Kidney (tissue), 13 donors: ENCODE measurements at regions not wholly inside any gene's neighbourhood (a gene's known extent, or its start where the extent isn't known, plus 50 kb on each side); places are given as distances from the start of the nearest gene placed in this dataset.

ENCODE experiments used
- DNase-seq, 5 donors: peaks; one replicate each; pipeline ENCODE4 v3.0.0-alpha.2; 2013 to 2020
- FAIRE-seq: peaks from 2 replicates; lab custom pipeline; 2012; peaks lifted over from hg19 to GRCh38; lab: Jason Lieb, UNC
- H3K27ac ChIP-seq, 2 donors: one replicate each; pipeline ENCODE4 v1.7.0; 2013; ENCODE audit warnings: low read depth in 2 of 2, low read length in 2 of 2, inconsistent platforms in 1 of 2
- H3K27me3 ChIP-seq: one replicate; pipeline ENCODE4 v1.7.1; 2013; ENCODE audit warnings: low read length, inconsistent platforms; ENCODE audit not compliant: control insufficient read depth, insufficient read depth
- H3K36me3 ChIP-seq, 3 donors: one replicate each; pipeline versions ENCODE4 v1.7.0 to v1.7.1; 2013; ENCODE audit warnings: low read length in 3 of 3, control low read depth in 1 of 3, inconsistent platforms in 1 of 3; ENCODE audit not compliant: insufficient read depth in 3 of 3, control insufficient read depth in 2 of 3
- H3K4me1 ChIP-seq, 3 donors: one replicate each; pipeline versions ENCODE4 v1.7.0 to v1.7.1; 2013; ENCODE audit warnings: low read length in 3 of 3, inconsistent platforms in 1 of 3, low read depth in 1 of 3; ENCODE audit not compliant: control insufficient read depth in 2 of 3, insufficient read depth in 2 of 3
- H3K4me3 ChIP-seq, 3 donors: one replicate each; pipeline versions ENCODE4 v1.7.0 to v1.8.1; 2013; ENCODE audit warnings: low read length in 3 of 3, control low read depth in 1 of 3, inconsistent platforms in 1 of 3
- H3K9ac ChIP-seq, 3 donors: one replicate each; pipeline versions ENCODE4 v1.7.0 to v1.7.1; 2013; ENCODE audit warnings: low read length in 3 of 3, control low read depth in 1 of 3, inconsistent platforms in 1 of 3
- H3K9me3 ChIP-seq, 3 donors: one replicate each; pipeline versions ENCODE4 v1.7.0 to v1.7.1; 2013; ENCODE audit warnings: low read length in 3 of 3, control low read depth in 1 of 3, inconsistent platforms in 1 of 3; ENCODE audit not compliant: control insufficient read depth in 2 of 3, insufficient read depth in 1 of 3
- CTCF ChIP-seq: IDR thresholded peaks from 3 replicates; pipeline ENCODE4 v1.5.1; 2012; ENCODE audit warnings: mild to moderate bottlenecking, moderate library complexity, borderline replicate concordance; ENCODE audit not compliant: insufficient read depth; ENCODE audit errors: extremely low read depth
- intact Hi-C: fragments of 100-400 bp; cut with DNase I; formaldehyde crosslinking; loops from one replicate; pipeline ENCODE4 v1.11.1; 2022
- donor health status: control.
- donor health status: control.
- donor health status: control.
- donor health status: control.
- donor health status: control.
- donor health status: DM: yes; HTN: yes; CAD: no.
- donor health status: Normal renal cell carcinoma (clear cell type).

DNA sequence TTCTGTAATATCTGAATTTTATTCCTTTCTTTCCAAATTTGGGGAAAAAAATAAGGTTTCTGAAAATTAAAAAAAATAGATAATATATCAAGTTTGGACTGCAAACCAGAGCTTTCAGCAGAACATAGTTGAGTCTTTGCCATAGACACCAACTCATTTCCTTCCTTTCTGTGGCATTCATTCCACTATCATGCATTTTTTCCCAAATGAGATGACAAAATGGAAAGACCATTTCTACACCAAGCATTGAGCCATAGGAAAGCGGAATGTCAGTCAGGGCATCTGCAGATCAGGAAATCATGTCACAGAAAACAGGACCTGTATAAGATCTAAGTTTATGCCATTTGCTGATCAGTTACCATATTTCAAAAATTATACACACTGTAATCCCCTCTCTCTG lies 333.3 kb upstream of the THBS1 start:
- H3K4me3 ChIP-seq, result no peak overlapping the region
- no peak for DNase-seq
- H3K27me3 ChIP-seq, result no peaks in the 10 kb centered on the region
- H3K9ac ChIP-seq, result no peak overlapping the region
- no peak for FAIRE-seq
- H3K36me3 ChIP-seq, result no peaks in the 10 kb centered on the region
- H3K27ac ChIP-seq, result no peak overlapping the region
- H3K4me1 ChIP-seq, result no peaks in the 10 kb centered on the region
- no peaks in the 10 kb centered on the region for H3K9me3 ChIP-seq
- intact Hi-C loops, result no loop called here
- TF ChIP-seq CTCF, result no peak

GRCh38 chr15:39248204-39248603 lies 332.7 kb upstream of the THBS1 start:
- Histone ChIP-seq H3K4me1 (no peaks in the 10 kb centered on the region), H3K4me3 (no peak overlapping the region), H3K36me3 (no peaks in the 10 kb centered on the region), H3K27ac (no peak overlapping the region), H3K9me3 (no peaks in the 10 kb centered on the region), H3K27me3 (no peaks in the 10 kb centered on the region), H3K9ac (no peak overlapping the region)
- FAIRE-seq (no peak), DNase-seq (no peak)
- TF ChIP-seq CTCF, result no peak
- intact Hi-C loops, result no loop called here

GRCh38 chr15:39250001-39250400 lies 330.9 kb upstream of the THBS1 start:
- TF ChIP-seq CTCF, result no peak
- FAIRE-seq (no peak), DNase-seq (no peak)
- H3K9ac ChIP-seq, result no peak overlapping the region
- no peaks in the 10 kb centered on the region for H3K9me3 ChIP-seq
- H3K36me3 ChIP-seq, result no peaks in the 10 kb centered on the region
- no peaks in the 10 kb centered on the region for H3K27me3 ChIP-seq
- intact Hi-C loops, result no loop called here
- no peaks in the 10 kb centered on the region for H3K4me1 ChIP-seq
- H3K4me3 ChIP-seq, result no peak overlapping the region
- no peak overlapping the region for H3K27ac ChIP-seq

- intact Hi-C loops, result no loop called here
- no peaks in the 10 kb centered on the region for H3K9me3 ChIP-seq
- H3K27me3 ChIP-seq, result no peaks in the 10 kb centered on the region
- H3K9ac ChIP-seq, result no peak overlapping the region
- no peak overlapping the region for H3K4me3 ChIP-seq
- no peaks in the 10 kb centered on the region for H3K4me1 ChIP-seq
- no peak overlapping the region for H3K27ac ChIP-seq
- H3K36me3 ChIP-seq, result no peaks in the 10 kb centered on the region
- no peak for TF ChIP-seq CTCF
- no peak for FAIRE-seq
- no peak for DNase-seq
Observed at GRCh38 chr15:39250460-39251186, 330.3 kb upstream of the THBS1 start.
